ENCODE measurements at regions not wholly inside any gene's neighbourhood (a gene's known extent, or its start where the extent isn't known, plus 50 kb on each side); places are given as distances from the start of the nearest gene placed in this dataset.

GRCh38 chr10:28215930-28216329, 86.9 kb downstream of the MPP7 start:
- ATAC-seq (no peak), DNase-seq (peak; percentile 29)
- intact Hi-C loops (cut with micrococcal nuclease), result no loop called here
- Mint-ChIP-seq H3K9me3 (no peaks in the 10 kb centered on the region), H3K4me1 (ENCODE audit: low read depth) (peaks cover 30% of the 10 kb centered on the region), H3K36me3 (ENCODE audit: low read depth) (peaks cover 6% of the 10 kb centered on the region), H3K27me3 (no peaks in the 10 kb centered on the region), H3K4me3 (no peak overlapping the region), H3K27ac (no peak overlapping the region)
- CTCF ChIA-PET, result interaction anchor here (1.2 kb wide), 1 partner anchor 36 kb away, joined by 3 read pairs; no protein-coding TSS in a partner anchor
- POLR2A ChIA-PET, result interaction anchor here (0.6 kb wide), 1 partner anchor 18 kb away, joined by 4 read pairs; no protein-coding TSS in a partner anchor
- TF ChIP-seq CTCF (IDR thresholded peaks at IDR 0.05), result no peak

GRCh38 chr10:28214219-28214618, 88.6 kb downstream of the MPP7 start:
- CTCF ChIA-PET, result interaction anchor here (1.1 to 2.2 kb wide), 2 partner anchors 10 to 27 kb away, joined by 4 to 7 read pairs; no protein-coding TSS in a partner anchor
- Mint-ChIP-seq H3K9me3 (no peaks in the 10 kb centered on the region), H3K4me1 (ENCODE audit: low read depth) (peaks cover 26% of the 10 kb centered on the region), H3K4me3 (no peak overlapping the region), H3K36me3 (ENCODE audit: low read depth) (peaks cover 8% of the 10 kb centered on the region), H3K27me3 (no peaks in the 10 kb centered on the region), H3K27ac (no peak overlapping the region)
- intact Hi-C loops (cut with micrococcal nuclease), result no loop called here
- POLR2A ChIA-PET, result no interaction called here
- ATAC-seq, result no peak
- TF ChIP-seq CTCF (IDR thresholded peaks at IDR 0.05), result no peak
- no peak for DNase-seq

- Mint-ChIP-seq H3K27ac (no peak overlapping the region), H3K4me3 (no peak overlapping the region), H3K36me3 (ENCODE audit: low read depth) (peaks cover 14% of the 10 kb centered on the region), H3K9me3 (peaks cover 2% of the 10 kb centered on the region), H3K4me1 (ENCODE audit: low read depth) (peaks cover 11% of the 10 kb centered on the region), H3K27me3 (no peaks in the 10 kb centered on the region)
- no peak for TF ChIP-seq CTCF (IDR thresholded peaks at IDR 0.05)
- no peak for ATAC-seq
- CTCF ChIA-PET, result interaction anchor here (1.0 kb wide), 1 partner anchor 39 kb away, joined by 3 read pairs; no protein-coding TSS in a partner anchor
- intact Hi-C loops (cut with micrococcal nuclease), result no loop called here
- POLR2A ChIA-PET, result no interaction called here
- no peak for DNase-seq
Measured at GRCh38 chr10:28211759-28212158, 91.1 kb downstream of the MPP7 start.

DNA sequence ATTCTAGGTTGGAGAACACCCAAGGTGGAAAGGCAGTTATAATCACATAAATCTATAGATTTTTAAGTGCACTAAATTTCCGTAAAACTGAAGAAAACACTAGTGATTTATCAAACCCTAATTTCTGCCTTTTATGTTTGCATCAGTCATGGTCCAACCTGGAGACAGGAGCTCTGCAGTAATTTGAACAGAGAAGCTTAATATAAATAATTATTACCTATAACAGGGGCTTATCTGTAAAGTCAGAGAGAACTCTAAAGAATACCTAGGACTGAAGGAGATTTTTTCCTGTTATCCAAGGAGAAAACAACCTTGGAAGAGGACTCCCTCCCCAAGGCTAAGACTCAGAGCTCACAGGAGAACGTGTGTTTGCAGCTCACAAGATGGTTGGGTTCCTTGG, 95.1 kb downstream of the MPP7 start:
- H3K9me3 Mint-ChIP-seq, result peaks cover 2% of the 10 kb centered on the region
- H3K4me3 Mint-ChIP-seq, result no peak overlapping the region
- intact Hi-C loops (cut with micrococcal nuclease), result no loop called here
- CTCF ChIA-PET, result no interaction called here
- no peak overlapping the region for H3K27ac Mint-ChIP-seq
- ATAC-seq (no peak), DNase-seq (no peak)
- no peaks in the 10 kb centered on the region for H3K27me3 Mint-ChIP-seq
- no peak for TF ChIP-seq CTCF (IDR thresholded peaks at IDR 0.05)
- H3K4me1 Mint-ChIP-seq (ENCODE audit: low read depth), result peaks cover 2% of the 10 kb centered on the region
- H3K36me3 Mint-ChIP-seq (ENCODE audit: low read depth), result peaks cover 17% of the 10 kb centered on the region
- POLR2A ChIA-PET, result interaction anchor here (1.1 kb wide), 1 partner anchor 14 kb away, joined by 3 read pairs; no protein-coding TSS in a partner anchor

GRCh38 chr10:28202941-28203352, 99.9 kb downstream of the MPP7 start:
- intact Hi-C loops (cut with micrococcal nuclease), result no loop called here
- H3K36me3 Mint-ChIP-seq (ENCODE audit: low read depth), result peaks cover 14% of the 10 kb centered on the region
- H3K27ac Mint-ChIP-seq, result no peak overlapping the region
- H3K9me3 Mint-ChIP-seq, result no peaks in the 10 kb centered on the region
- H3K4me3 Mint-ChIP-seq, result no peak overlapping the region
- H3K27me3 Mint-ChIP-seq, result no peaks in the 10 kb centered on the region
- ChIA-PET POLR2A (no interaction called here), CTCF (interaction anchor here (1.5 kb wide), 1 partner anchor 10 kb away, joined by 3 read pairs; no protein-coding TSS in a partner anchor)
- TF ChIP-seq CTCF (IDR thresholded peaks at IDR 0.05), result no peak
- DNase-seq (no peak), ATAC-seq (no peak)
- H3K4me1 Mint-ChIP-seq (ENCODE audit: low read depth), result peaks cover 2% of the 10 kb centered on the region

Data from activated CD8-positive, alpha-beta T cell treated with anti-CD3 and anti-CD28 coated beads for 36 hours (primary cell).